SJSA1 (cell line): ENCODE measurements at regions not wholly inside any gene's neighbourhood (a gene's known extent, or its start where the extent isn't known, plus 50 kb on each side); places are given as distances from the start of the nearest gene placed in this dataset.

Experiments used
- DNase-seq, 2 experiments: peaks; one replicate each; pipeline ENCODE4 v3.0.0-alpha.2; 2015 to 2020; ENCODE audit warnings: low spot score in 2 of 2, low read depth in 1 of 2
- H3K27ac ChIP-seq: fragments of 250-450 bp; sonication (Bioruptor Pico); 2 replicates; pipeline ENCODE4 v1.5.1; 2020; ENCODE audit warnings: mild to moderate bottlenecking, moderate library complexity
- H3K27me3 ChIP-seq: fragments of 250-450 bp; sonication (Bioruptor Pico); replicated peaks from 2 replicates; pipeline ENCODE4 v1.5.1; 2020; ENCODE audit warnings: mild to moderate bottlenecking, moderate library complexity
- H3K36me3 ChIP-seq: fragments of 250-450 bp; sonication (Bioruptor Pico); 2 replicates; pipeline ENCODE4 v1.5.1; 2020; ENCODE audit warnings: mild to moderate bottlenecking
- H3K4me1 ChIP-seq: fragments of 250-450 bp; sonication (Bioruptor Pico); replicated peaks from 2 replicates; pipeline ENCODE4 v1.6.1; 2021; ENCODE audit warnings: mild to moderate bottlenecking
- H3K4me3 ChIP-seq: fragments of 250-450 bp; sonication (Bioruptor Pico); 2 replicates; pipeline ENCODE4 v1.5.1; 2020; ENCODE audit warnings: mild to moderate bottlenecking
- H3K9me3 ChIP-seq: fragments of 250-450 bp; sonication (Bioruptor Pico); replicated peaks from 2 replicates; pipeline ENCODE4 v1.5.1; 2020; ENCODE audit warnings: mild to moderate bottlenecking

GRCh38 chr3:16121391-16121790 is 53.1 kb upstream of the GALNT15 start:
- Histone ChIP-seq H3K36me3 (no peaks in the 10 kb centered on the region), H3K27ac (no peak overlapping the region), H3K4me3 (no peak overlapping the region), H3K9me3 (no peaks in the 10 kb centered on the region), H3K27me3 (no peaks in the 10 kb centered on the region), H3K4me1 (peaks cover 31% of the 10 kb centered on the region)
- no peak for DNase-seq

GRCh38 chr3:16122155-16122554 is 52.3 kb upstream of the GALNT15 start:
- DNase-seq = no peak
- Histone ChIP-seq H3K27me3 (no peaks in the 10 kb centered on the region), H3K4me3 (no peak overlapping the region), H3K4me1 (peaks cover 34% of the 10 kb centered on the region), H3K36me3 (no peaks in the 10 kb centered on the region), H3K27ac (no peak overlapping the region), H3K9me3 (no peaks in the 10 kb centered on the region)

GRCh38 chr3:16122661-16123060 is 51.8 kb upstream of the GALNT15 start:
- H3K4me3 ChIP-seq = no peak overlapping the region
- no peak overlapping the region for H3K27ac ChIP-seq
- peaks cover 34% of the 10 kb centered on the region for H3K4me1 ChIP-seq
- no peaks in the 10 kb centered on the region for H3K27me3 ChIP-seq
- H3K9me3 ChIP-seq = no peaks in the 10 kb centered on the region
- no peaks in the 10 kb centered on the region for H3K36me3 ChIP-seq
- no peak for DNase-seq

DNA sequence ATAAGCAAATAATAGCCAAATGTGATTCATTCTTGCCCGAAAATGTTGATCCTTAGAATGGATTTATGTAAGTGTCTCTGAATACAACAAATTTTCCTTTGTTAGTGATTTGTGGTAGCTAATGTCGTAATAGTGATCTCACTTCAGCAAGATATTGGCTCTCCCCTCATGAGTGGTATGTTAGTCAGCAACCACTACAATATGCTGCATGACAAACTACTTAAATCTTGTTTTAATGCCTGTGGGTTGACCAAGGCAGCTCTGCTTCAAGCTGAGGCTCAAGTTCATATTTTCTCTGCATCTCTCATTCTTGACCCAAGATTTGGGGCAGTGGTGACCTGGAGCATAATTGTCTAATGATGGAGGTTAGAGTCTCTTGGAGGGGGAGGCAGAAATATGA is 49.8 kb upstream of the GALNT15 start:
- H3K4me3 ChIP-seq = no peak overlapping the region
- peak; percentile 50 to 85 for DNase-seq
- peaks cover 43% of the 10 kb centered on the region for H3K4me1 ChIP-seq
- H3K36me3 ChIP-seq = no peaks in the 10 kb centered on the region
- H3K27ac ChIP-seq = peak overlapping the region; percentile 54
- H3K27me3 ChIP-seq = no peaks in the 10 kb centered on the region
- H3K9me3 ChIP-seq = no peaks in the 10 kb centered on the region
